HG03066 (cell line): ENCODE measurements at regions not wholly inside any gene's neighbourhood (a gene's known extent, or its start where the extent isn't known, plus 50 kb on each side); places are given as distances from the start of the nearest gene placed in this dataset.

ENCODE experiments used
- ATAC-seq: cut with Tn5 transposase; IDR thresholded peaks from one replicate; pipeline ENCODE4 v1.9.1; 2021; ENCODE audit warnings: low read depth; ENCODE audit not compliant: unreplicated experiment

DNA sequence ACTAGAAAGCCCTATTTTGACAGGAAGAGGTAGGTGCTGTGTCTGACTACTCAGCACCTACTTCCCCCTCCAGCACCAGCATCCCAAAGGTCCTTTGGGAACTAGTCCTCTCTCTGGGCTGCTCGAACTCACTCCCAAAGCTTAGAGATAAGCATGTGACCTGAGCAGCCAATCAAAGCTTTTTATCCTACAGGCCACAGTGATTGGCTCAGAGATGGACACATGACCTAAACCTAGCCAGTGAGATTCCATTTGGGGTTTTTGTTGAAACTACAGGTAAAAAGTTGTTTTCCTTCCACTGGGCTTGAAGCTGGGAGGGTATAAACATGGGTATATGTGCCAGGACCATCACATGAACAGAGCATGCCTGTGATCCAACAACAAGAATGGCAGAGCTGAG is 186.5 kb upstream of the PPP2R3A start:
- ATAC-seq, result no peak

DNA sequence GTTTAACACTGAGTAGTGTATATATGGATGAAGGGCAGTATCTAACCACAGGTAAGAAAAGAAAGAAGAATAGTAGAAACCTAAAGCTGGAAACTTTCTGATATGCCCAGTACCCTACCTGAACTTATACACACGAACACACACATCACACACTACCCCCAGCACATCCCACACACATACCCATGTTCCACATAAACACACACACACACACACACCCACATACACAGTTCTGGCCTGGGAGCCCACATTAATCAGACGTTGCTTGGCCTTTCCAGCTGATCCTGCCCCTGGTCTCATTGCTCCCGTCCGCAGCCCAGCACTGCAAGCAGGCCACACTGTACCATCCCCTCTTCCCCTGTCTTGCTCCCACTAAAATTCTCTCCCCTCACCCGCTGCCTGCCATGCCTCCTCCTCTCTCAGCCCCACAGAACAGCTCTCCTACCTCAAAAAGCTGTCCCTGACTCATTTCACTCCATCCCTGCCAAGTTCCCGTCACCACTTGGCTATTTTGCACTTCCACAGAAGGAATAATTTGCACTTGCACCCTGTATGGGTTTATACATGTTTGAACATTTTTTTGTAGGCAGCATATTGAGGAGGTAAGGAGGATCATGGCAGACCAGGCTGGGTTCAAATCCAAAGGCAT is 185.8 kb upstream of the PPP2R3A start:
- no peak for ATAC-seq

DNA sequence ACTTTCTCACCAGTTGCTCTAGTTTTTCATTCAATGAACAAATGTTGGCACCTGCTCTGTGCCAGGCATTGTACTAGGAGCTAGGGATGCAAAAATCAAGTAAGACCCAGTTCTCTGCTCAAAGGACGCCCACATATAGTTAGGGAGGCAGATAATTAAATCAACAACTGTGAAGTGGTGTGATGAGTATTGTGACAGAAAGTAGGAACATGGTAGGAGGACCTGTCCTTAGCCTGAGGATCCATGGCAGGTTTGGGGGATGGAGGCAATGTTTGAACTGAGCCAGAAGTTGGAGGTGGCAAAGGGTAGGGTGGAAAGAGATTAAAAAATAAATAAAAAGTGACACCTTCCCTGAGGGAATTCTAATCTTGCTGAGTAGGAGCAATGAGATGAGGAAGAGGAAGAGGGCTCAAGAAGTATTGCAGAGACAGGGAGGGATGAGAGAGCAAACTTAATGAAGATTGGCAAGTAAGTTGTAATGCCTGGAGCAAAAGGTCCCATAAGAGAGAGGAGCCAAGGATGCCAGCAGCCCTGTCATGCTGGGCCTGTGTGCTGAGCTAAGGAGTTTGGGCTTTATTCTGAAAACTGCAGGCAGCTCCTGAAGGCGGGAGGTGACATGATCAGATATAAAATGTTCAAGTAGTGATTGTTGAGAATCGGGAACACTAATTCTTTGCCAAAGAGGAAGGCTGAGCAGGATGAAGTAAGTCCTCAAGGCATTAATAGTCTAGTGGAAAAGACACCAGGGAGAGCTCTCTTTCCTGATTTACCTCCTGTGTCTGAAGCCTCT is 184.3 kb upstream of the PPP2R3A start:
- no peak for ATAC-seq

DNA sequence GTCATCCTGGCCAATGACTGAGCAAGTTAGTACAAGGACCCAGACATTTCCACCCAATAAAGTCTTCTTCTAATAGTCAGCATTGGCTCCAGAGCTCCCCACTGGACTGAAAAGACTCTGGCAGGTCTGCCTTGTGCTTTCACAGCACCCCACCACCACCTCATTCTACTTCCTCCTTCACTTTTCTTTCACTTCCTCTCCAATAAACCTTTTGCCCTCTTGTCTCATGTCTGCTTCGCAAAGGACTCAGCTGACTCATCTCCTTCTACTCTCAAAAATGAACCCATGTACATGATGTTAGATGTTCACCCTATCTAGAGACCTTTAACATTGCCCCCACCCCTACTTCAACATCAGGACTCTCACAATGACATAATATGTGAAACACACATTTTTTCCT is 181.0 kb upstream of the PPP2R3A start:
- ATAC-seq, result peak; percentile 63

DNA sequence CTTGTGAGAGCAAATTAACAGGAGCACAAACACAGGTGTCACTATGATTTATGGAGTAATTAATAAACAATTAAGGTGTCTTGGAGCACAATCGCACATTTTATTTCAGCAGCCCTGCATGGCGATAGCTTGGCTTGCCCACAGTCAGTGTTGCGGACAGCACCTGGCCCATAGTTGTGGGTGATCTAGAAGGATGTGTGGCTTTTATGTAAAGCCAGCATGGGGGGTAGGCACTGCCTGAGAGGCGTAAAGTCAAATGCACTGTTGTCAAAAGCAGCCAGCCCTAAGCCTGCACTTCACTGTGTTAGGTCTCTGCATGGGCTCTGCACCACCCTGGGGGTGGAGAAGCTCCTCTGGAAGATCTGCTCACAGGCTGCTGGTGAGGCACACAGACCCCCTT is 177.4 kb upstream of the PPP2R3A start:
- ATAC-seq, result no peak

DNA sequence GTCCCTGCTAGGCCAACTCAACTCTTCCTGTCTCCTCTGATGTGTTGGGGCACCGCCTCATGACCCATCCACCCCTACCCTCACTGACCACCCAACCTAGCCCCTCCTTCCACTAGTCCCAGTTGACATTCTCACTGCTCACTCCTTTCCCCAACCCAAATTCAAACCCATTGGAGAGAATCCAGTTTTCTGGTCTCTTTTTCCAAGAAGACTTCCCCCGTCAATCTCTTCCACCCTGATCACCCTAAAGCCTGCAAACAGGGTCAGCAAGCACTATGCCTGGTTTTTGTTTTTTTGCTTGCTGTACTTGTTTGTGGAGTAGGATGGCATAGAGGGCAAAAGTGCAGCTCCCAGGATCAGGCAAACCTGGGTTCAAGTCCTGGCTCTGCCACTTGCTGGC is 176.6 kb upstream of the PPP2R3A start:
- no peak for ATAC-seq

DNA sequence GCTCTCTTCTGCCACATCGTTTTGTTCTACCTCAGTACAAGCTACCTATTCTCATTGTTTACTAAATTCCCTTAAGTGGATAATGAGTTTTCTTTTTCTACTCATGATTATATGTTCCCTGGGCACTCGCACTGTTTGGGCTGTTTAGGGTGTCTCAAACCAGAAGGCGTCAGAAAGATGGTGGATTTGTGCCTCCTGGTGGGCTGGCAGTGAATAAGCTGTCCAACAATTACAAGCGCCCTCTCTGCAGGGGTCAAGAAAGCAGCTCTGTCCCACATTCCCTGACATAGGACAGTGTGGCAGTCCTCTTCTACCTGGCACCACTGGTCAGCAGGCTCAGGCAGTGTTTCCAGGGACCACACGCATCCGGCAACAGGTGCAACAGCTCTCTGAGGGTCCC is 173.4 kb upstream of the PPP2R3A start:
- ATAC-seq, result no peak

DNA sequence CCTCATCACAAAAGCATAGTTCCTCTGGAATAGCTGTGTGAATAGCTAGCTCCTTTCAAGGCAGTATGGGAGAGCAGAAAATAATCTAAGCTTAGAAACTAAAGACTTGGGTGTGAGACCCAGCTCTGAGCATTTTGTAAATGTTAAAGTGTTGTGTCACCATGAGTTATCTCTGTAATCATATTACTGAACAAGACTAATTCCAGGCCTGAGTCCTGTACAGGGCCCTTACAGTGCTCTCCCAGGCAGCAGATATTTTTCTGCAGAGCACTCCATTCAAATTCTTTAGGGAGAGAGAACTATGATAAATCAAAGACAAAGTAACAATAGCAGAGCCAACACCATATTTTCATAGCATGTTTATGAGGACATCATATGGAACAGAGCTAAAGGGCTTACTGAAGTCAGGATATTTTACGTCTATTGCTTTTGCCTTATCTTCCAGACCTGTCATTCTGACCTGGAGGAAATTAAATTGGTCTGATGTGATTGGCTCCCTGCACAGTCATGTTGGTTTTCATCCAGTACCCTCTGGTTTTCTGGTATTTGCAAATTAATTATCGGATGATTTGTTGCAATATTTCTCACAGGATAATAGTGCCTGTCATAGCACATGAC is 172.6 kb upstream of the PPP2R3A start:
- no peak for ATAC-seq

DNA sequence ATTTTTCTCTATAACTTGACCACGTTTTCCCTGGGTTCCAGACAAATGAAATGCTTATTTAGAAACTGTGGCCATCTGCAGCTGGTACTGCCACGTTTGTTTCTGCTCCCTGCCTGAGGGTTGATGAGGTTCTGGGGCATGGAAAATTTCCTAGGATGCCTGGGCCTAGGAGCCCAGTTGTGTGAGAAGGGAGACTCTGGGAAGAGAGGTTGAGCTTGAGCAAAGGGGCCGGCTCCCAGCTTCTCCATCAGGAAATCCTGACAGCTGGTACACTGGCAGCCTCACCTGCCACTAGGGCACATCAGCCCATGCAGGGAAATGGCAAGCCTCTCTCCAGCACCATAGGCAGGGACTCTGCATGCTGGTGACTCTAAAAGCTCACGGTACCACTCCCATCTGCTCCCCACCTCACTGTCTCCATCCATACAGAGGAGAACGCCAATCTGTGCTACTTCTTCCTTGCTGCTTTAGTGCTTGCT is 165.4 kb upstream of the PPP2R3A start:
- no peak for ATAC-seq

DNA sequence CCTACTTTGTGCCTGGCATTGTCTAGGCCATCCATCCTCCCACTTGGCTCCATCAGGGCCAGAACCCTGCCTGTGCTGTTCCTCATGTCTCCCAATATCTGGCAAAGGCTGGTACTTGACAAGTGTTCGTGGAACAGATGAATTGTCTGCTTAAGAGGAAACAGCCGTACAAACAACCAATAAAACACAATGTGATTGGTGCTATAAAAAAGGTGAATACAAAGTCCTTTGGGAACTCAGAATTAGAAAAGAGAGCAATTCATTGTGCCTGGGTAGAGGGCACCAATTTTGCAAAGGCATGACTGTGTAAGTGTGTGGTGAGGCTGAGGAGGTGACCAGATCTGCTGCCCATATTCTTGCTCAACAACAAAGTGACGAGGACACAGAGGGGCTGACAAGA is 164.5 kb upstream of the PPP2R3A start:
- no peak for ATAC-seq

DNA sequence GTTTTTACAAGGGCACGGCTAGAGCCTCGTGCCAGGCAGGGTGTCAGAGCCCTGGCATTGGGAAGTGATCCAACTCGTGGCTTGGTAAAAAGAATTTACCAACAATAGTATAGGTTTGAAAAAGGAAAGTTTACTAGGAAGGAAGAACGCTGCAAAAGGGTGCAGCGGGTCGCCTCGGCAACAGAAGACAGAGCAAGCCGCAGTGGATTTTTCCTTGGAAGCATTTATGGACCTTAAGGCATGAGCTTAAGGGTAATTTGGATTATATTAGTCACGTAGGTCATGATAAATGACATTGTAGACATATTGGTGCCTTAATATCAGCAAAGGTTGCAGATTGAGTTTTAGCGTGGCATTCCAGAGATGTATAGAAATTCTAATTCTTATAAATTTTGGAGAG is 163.4 kb upstream of the PPP2R3A start:
- ATAC-seq, result no peak

DNA sequence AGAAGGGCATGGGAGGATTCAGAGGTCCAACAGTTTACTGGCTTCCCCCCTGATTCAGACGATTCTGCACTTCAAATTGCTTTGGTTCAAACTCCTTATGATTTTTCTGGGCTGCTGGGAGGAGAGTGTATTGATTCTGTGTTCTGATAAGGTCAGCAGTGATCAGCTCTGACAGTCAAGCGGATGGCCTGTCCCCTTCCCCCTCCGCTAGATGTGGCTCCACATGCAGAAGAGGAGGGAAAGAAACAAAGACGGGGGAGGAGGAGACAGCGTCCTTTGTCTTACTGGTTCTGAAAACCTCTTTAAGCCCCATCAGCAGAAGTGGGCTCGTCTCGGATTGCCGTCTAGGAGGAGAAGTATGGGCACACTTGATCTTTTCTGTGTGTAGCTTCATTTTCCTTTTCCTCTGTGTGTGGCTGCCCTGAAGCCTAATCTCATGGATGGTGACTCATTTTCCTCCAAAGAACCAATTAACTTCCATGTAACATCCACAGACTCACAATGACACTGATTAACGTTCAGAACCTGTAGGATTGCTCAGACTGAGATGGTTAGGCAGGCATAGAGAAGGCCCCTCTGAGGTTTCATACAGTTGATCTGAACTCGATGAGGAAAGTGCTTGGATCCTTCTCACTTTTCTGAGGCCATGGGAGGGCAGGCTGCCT is 162.4 kb upstream of the PPP2R3A start:
- ATAC-seq, result no peak

DNA sequence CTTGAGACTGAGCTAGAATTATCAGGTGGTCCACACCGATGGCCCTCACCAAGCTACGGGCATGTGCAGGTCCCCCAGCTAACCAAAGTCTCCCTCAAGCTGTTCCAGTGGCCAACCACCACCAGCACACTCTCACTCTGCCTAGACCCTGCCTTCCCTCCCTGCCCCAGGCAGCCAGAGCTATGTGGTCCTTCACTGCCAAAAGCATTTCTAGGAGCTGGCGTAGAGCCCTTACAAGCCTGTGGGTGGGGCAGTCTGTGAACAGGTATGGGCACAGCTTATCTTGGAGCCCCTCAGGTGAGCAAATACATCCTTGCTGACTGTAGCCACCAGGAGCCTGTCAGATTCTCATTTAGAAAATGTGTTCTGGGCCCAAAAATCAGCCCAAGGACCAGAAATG is 159.8 kb upstream of the PPP2R3A start:
- ATAC-seq, result no peak

DNA sequence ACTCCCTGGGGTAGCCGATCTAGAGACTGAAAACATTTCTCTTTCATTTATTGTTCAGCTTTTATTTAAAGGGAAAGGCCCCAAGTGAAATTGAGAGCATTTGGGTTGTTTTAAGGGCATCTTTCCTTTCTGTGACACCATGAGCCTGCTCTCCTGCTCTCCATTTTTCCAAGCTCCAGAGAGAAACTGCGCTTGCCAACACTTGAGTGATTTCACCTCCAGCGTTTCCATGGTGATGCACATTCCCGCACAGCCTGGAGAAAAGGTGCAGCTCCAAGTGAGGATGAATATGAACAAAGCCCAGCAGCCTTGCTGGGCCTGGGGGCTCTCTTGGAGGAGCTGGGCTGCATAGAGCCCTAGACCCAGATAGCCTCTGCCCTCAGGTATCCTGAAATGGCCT is 159.2 kb upstream of the PPP2R3A start:
- ATAC-seq, result no peak

DNA sequence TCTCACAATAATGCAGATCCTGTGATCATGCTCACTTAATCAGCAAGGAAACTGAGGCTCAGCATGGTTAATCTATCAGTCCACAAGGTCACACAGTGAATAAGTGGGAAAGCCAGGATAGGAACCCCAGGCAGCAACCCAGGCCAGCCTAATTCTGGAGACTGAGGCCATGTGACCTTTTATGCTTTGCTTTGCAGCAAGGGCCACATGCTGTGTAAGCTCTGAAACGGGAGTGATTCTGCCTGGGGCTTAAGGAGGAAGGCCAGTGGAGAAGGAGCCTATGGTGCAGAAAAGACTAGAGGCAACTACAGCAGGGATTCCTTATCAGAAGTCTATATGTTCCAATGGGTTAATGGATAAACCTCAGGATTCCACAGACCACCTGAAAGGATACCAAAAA is 157.6 kb upstream of the PPP2R3A start:
- ATAC-seq, result no peak

DNA sequence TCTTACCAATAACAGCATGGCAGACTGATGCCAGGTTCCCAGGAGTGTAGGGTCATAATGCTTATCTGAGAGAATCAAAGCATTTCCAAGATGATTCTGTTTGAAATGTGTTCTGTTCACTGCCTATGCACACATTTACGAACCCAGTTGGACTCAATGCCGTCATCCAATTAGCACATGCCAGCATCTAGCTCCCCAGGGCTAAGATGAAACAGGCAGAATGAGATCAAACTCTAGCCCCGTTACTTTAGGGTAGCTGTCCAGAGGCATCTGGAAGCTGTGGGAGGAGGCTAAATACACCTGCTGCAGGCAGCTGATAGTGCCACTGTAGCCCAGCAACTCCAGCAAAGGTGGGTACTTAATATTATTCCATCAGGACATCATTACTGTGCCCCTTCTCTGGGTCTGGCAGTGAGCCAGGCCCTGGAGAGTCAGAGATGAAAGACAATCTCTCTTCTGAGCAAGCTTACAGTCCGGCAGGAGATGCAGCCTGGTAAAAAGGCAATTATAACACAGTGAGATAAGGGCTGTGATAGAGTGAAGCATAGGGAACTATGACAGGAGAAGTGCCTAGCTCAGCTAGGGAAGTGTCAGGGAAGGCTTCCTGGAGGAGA is 156.4 kb upstream of the PPP2R3A start:
- no peak for ATAC-seq

DNA sequence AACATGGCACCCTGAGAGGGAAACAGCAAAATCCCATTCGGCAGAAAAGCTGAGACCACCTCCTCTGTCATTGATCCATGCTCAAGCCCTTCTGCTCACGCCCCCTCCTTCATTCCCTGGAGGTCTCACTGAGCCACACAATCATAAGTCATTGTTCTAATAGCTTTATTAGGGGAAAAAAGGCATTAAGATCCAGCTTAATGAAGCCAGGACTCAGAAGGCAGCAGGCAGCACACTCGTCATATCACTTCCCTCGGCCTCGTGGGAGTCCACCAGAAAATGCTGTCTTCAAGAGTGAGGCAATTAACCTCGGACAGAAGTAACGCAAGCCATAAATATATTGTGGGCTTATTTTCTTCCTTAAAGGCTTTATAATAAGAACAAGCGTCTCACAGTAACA is 153.9 kb upstream of the PPP2R3A start:
- ATAC-seq, result no peak

DNA sequence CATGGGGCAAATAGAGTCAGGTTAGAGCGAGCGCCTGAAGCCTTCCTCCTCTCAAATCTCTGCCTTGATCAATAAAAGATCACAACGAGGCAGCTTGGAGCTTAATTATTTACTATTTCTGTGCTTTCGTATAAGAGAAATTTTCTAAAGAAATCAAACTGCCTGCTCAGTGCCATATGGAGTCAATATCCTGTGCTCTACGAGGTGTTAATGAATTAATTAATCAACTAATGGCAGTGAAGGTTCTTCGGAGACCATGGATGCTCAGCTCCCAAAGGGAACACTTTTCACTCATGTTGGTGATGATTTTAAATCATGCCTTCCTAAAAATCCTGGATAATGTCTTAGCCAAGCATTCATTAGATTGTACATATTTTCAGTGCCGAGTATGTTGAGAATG is 153.5 kb upstream of the PPP2R3A start:
- ATAC-seq, result no peak

DNA sequence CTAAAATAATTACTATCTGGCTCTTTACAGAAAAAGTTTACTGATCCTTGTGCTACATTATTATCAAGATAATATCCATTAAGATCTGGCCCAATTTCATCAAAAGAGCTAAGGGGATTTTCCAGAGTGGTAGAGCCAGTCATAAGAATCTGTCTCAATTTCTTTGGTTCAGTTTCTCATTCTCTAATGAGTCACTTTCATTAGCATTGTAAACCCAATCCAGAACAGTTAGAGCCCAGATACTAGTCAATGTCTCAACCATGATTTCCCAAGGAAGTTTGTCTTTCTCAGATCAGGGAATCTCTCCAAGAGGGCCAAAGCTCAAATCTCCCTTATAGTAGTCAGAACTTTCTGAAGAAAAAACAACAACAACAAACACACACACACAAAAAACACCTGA is 131.1 kb upstream of the PPP2R3A start:
- ATAC-seq, result no peak

DNA sequence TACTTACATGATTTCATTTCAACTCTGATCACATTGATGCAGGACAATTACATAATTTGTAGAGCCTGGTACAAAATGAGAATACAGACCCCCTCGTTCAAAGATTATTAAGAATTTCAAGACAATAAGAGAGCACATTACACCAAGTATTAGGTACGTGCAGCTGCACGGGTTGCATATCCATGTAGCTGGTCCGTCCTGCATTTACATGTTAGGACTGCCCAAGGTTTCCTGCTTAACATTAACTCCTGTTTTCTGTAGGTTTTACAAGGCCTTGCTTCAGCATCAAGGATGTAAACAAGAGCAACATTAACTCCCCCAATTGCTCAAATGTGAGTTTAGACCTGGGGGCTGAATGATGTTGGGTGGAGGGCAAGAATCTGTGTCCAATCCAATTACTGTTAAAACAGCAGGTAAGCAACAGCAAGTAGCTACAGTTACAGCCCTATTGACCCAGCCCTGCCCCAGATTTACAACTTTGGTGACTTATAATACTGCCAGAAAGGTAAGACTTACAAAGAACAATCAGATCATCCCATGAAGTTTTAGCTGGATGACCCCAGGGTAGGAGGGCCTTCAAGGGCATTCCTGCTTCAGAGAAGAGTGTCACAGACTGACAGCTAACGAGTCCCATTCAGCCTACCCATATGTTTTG is 127.4 kb upstream of the PPP2R3A start:
- no peak for ATAC-seq
